D721Med (cell line): ENCODE measurements at regions not wholly inside any gene's neighbourhood (a gene's known extent, or its start where the extent isn't known, plus 50 kb on each side); places are given as distances from the start of the nearest gene placed in this dataset.

ENCODE experiments used
- DNase-seq: peaks from one replicate; pipeline ENCODE4 v3.0.0; 2011; ENCODE audit warnings: low spot score; ENCODE audit not compliant: insufficient read length
- FAIRE-seq: peaks from 2 replicates; lab custom pipeline; 2011; peaks lifted over from hg19 to GRCh38; lab: Jason Lieb, UNC
- CTCF ChIP-seq: IDR thresholded peaks from 2 replicates; pipeline ENCODE4 v1.5.1; 2012; ENCODE audit warnings: mild to moderate bottlenecking, control low read depth; ENCODE audit not compliant: insufficient read depth; ENCODE audit errors: missing control alignments

GRCh38 chr14:29123017-29123416 is 356.4 kb downstream of the FOXG1 start:
- no peak for DNase-seq
- no peak for TF ChIP-seq CTCF
- FAIRE-seq: no peak

GRCh38 chr14:29126361-29126760 is 359.8 kb downstream of the FOXG1 start:
- TF ChIP-seq CTCF: no peak
- DNase-seq: no peak
- FAIRE-seq: no peak

- TF ChIP-seq CTCF: no peak
- FAIRE-seq (no peak), DNase-seq (no peak)
These were observed 360.3 kb downstream of the FOXG1 start for GRCh38 chr14:29126865-29127264.

GRCh38 chr14:29140016-29140415 is 373.4 kb downstream of the FOXG1 start:
- FAIRE-seq (no peak), DNase-seq (no peak)
- no peak for TF ChIP-seq CTCF

GRCh38 chr14:29144621-29145020 is 378.0 kb downstream of the FOXG1 start:
- no peak for FAIRE-seq
- no peak for TF ChIP-seq CTCF
- DNase-seq: no peak

GRCh38 chr14:29148221-29148620 is 381.6 kb downstream of the FOXG1 start:
- no peak for FAIRE-seq

GRCh38 chr14:29149798-29150197 is 383.2 kb downstream of the FOXG1 start:
- FAIRE-seq (no peak), DNase-seq (no peak)
- TF ChIP-seq CTCF: no peak

More at GRCh38 chr14:29148221-29148620, 381.6 kb downstream of the FOXG1 start:
- DNase-seq: no peak
- no peak for TF ChIP-seq CTCF
